Activated CD8-positive, alpha-beta memory T cell treated with anti-CD3 and anti-CD28 coated beads for 36 hours (primary cell): ENCODE measurements at regions not wholly inside any gene's neighbourhood (a gene's known extent, or its start where the extent isn't known, plus 50 kb on each side); places are given as distances from the start of the nearest gene placed in this dataset.

Experiments used
- CTCF ChIA-PET: fragments of 350-600 bp; sonication (Branson Sonifier 250); formaldehyde crosslinking; loops from one replicate; lab custom pipeline; 2021; ENCODE audit warnings: antibody characterized with exemption; lab: Charles Lee
- POLR2A ChIA-PET: fragments of 350-600 bp; sonication (Branson Sonifier 250); formaldehyde crosslinking; loops from one replicate; lab custom pipeline; 2021; ENCODE audit warnings: antibody characterized with exemption; lab: Charles Lee

DNA sequence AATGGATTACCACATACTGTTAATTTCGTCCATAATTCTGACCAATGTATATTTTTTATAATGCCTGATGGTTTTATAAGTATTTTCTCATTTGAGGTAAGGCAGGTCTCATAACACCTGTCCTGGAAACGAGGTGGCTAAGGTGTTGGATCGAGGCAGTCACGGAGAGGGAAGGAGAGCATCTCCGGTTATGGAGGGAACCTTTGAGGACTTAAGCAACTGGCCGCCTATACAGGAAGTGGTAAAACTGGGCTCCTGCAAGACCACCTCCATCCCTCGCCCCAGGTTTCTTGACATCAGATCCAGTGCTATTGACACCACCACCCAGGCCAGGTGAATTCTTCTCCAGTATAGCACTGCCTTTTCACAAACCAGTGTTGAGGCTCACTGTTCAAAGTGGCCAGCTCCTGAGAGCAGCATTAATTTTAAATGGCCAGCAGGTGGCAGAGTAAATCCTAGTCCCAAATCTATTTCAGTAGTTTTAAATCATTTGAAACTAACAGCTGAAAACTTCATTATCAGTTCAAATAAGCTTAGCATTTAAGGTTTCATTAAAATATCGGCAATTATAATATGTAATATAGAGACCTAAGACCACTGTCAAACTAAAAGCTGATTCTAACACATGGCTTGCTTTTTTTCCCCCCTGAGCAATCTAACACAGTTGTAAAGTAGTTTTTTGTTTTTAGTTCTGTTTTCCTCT, 100.8 kb downstream of the PPM1A start:
- CTCF ChIA-PET = interaction anchor here (0.6 to 2.1 kb wide), 7 partner anchors 18 to 904 kb away, joined by 3 to 8 read pairs (median 3); no protein-coding TSS in a partner anchor
- POLR2A ChIA-PET = no interaction called here

DNA sequence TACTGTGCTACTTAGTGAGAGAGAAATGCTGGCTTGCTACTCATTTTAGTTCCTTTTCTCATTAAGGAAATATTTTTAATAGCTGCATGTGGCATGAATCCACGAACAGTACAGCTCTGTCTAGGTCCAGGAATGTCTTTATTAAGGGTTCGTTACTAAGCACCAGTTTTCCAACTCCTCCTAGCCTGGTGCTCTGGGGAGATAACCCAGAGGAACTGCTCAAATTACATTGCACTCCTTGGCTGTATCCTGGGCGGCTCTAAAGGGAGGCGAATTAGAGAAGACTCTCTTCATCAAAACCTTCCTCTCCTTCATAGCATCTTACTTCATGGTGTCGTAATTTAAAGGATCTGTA, 101.3 kb downstream of the PPM1A start:
- ChIA-PET CTCF (interaction anchor here (0.9 to 2.1 kb wide), 4 partner anchors 19 to 904 kb away, joined by 3 to 8 read pairs (median 5); no protein-coding TSS in a partner anchor), POLR2A (no interaction called here)

DNA sequence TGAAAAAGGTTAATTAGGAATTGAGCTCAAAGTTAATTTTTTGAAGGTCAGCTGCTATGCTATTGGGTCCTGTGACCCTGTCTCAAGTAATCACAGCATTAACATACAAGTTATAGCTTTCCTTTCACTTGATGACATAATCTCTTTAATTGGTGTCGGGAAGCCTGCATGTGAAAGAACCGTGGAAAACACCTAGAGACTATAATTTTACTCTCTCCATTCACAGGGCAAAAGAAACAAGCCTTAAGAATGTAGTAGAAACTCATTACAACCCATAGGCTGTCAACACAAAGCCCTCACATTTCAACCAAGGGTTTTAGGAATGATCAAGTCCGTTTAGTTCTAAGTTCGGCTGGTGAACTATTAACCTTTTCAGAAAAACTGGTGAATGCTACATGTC, 104.4 kb downstream of the PPM1A start:
- ChIA-PET POLR2A (no interaction called here), CTCF (no interaction called here)

DNA sequence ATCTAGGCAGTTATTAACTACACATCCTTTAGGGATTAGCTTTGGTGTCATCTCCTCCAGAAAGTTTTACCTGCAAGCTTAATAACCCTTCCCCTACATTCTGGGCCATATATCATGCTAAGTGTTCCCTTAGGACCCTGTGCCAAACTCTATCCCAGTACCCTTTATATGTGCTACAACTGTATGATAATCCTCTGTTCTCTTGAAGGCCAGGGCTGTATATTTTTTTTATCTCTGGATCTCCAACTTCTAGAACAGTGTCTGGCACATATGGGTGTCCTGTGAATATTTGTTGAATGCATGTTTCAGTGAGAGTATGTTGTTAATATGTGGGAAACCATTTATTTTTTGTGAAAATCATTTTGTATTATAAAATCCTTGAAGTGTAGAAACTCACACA, 106.7 kb downstream of the PPM1A start:
- ChIA-PET POLR2A (no interaction called here), CTCF (no interaction called here)

DNA sequence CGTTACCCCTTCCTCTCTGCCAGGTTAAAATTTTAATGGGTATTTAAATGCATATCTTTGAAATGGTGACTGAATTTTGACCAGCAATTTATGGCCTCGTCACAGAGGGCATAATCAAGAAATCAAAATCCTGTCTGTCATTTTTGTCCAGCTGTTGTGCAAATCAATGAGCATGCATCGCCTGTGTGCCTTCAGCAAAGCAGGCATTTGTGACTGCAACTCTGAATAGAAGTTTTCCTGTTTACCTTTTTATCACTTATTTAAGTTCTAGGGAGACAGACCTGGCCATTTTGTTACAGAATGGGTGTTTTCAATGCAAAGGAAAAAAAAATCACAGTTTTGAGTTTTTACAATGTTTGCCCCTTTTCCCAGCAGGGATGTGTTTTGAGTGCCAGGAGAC, 107.4 kb downstream of the PPM1A start:
- ChIA-PET CTCF (no interaction called here), POLR2A (no interaction called here)

DNA sequence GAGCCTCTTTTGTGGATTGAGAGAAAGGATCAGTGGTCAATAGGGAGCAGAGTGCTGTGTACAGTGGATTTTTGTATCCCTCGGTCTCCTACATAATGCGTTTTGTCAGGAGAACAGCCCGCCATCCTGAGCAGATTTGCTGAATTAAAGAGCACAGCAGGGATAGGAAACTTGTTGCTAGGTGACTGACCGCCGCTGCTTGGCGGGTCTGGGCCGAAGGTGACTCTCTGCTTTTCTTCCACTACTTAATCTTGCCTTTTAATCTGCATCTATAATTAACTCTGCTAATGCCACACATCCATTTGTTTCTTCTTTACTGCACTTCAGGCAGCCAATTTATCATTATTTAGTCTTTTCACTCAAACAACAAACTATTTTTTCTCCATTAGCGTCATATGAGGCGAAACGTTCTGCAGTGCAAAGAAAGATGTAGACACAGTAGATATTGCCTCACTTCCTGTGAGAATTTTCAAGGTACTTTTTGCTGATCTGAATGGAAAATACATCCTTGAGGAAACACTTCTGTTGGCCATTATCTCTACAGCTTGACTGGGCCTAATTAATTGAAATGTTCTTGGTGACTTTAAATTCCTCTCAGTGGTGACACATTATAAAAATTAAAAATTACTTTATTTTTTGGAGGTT, 108.0 kb downstream of the PPM1A start:
- CTCF ChIA-PET = no interaction called here
- POLR2A ChIA-PET = no interaction called here

DNA sequence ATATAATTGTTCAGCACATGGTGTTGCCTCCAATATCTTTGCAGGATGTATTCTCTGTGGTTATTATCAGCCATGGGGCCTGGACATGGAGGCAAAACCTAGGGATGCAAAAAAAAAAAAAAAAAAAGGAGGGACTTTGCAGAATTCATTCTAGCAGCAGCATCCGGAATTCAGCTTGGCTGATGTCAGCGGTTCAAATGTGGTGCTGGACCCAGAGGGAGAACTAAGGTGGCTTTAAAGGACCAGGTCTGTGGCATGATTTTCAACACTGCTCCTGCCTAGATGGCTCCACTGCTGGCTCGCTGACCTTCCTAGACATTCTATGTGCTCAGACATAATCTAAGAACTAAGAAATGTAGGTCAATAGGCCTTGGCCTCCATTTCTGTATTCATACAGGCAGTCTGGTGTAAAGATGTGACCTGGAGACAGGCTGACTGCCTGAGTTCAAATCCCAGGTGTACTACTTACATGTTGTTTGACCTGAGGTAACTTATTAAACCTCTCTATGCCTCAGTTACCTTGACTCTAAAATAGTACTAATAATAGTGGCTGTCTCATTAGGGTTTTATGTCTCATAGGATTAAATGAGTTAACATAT, 108.6 kb downstream of the PPM1A start:
- ChIA-PET CTCF (no interaction called here), POLR2A (no interaction called here)

DNA sequence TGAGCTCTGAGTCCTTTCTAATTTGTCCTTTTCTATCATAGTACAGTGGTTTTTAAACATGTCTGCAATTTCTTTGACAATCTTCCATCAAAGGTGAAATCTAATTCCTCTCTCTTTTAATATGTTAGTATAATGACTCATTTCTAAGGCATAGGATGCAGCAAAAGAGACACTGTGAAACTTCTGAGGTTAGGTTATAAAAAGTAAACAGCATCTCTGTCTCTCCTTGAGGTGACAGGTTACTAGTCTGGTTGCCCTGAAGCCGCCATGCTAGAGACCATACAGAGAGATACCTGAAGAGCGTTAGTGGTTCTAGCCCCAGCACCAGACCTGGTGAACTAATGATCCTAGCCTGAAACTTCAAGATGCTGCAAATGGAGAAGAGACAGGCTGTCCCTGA, 114.3 kb downstream of the PPM1A start:
- ChIA-PET CTCF (no interaction called here), POLR2A (no interaction called here)

DNA sequence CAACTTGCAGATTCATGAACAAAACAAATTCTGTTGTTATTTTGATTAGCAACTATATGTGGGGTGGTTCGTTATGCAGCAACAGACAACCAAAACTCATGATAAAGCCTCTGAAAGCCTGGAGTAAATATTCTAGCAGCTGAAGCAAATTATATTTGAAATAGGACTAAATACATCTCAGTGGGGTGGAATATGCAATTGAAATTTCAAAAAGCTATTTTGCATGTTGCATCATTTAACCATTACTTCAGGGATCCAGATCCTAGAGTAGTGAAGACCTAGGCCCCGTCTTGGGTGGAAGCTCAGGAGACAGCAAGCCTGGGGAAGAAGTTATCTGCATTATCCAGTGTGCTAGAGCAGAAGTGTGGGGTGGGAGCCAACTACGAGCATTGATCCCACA, 114.7 kb downstream of the PPM1A start:
- ChIA-PET CTCF (no interaction called here), POLR2A (no interaction called here)

DNA sequence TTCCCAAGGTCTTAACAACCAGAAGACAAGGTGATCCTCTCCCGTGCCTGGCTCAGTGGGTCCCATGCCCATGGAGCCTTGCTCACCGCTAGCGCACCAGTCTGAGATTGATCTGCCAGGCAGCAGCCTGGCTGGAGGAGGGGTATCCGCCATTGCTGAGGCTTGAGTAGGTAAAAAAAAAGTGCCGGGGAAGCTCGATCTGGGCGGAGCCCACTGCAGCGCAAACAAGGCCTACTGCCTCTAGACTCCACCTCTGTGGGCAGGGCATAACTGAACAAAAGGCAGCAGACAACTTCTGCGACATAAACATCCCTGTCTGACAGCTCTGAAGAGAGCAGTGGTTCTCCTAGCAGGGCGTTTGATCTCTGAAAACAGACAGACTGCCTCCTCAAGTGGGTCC, 104.0 kb downstream of the C14orf39 start:
- ChIA-PET POLR2A (no interaction called here), CTCF (no interaction called here)
